HG03565 (cell line): ENCODE measurements at regions not wholly inside any gene's neighbourhood (a gene's known extent, or its start where the extent isn't known, plus 50 kb on each side); places are given as distances from the start of the nearest gene placed in this dataset.

Experiments used
- ATAC-seq: cut with Tn5 transposase; IDR thresholded peaks from one replicate; pipeline ENCODE4 v1.9.1; 2021; ENCODE audit warnings: mild to moderate bottlenecking, moderate library complexity; ENCODE audit not compliant: unreplicated experiment

GRCh38 chr12:90020436-90020835 lies 311.8 kb upstream of the ATP2B1 start:
- ATAC-seq, result no peak

GRCh38 chr12:90020014-90020413 lies 311.4 kb upstream of the ATP2B1 start:
- ATAC-seq, result no peak

GRCh38 chr12:90017316-90017715 lies 308.7 kb upstream of the ATP2B1 start:
- ATAC-seq, result no peak

GRCh38 chr12:90015228-90015627 lies 306.6 kb upstream of the ATP2B1 start:
- no peak for ATAC-seq

- ATAC-seq, result no peak
These were observed 304.8 kb upstream of the ATP2B1 start for GRCh38 chr12:90013409-90013808.

- no peak for ATAC-seq
These were observed 301.5 kb upstream of the ATP2B1 start for GRCh38 chr12:90010089-90010488.

- no peak for ATAC-seq
These were observed 299.6 kb upstream of the ATP2B1 start for GRCh38 chr12:90008277-90008676.

GRCh38 chr12:90004319-90005074 lies 295.9 kb upstream of the ATP2B1 start:
- ATAC-seq, result no peak

- ATAC-seq, result no peak
These were observed 295.1 kb upstream of the ATP2B1 start for GRCh38 chr12:90003688-90004087.

GRCh38 chr12:90000721-90001120 lies 292.1 kb upstream of the ATP2B1 start:
- no peak for ATAC-seq

GRCh38 chr12:89999699-90000505 lies 291.3 kb upstream of the ATP2B1 start:
- ATAC-seq, result no peak

- ATAC-seq, result no peak
These were observed 287.2 kb upstream of the ATP2B1 start for GRCh38 chr12:89995870-89996269.

- ATAC-seq, result no peak
These were observed 286.3 kb upstream of the ATP2B1 start for GRCh38 chr12:89994911-89995310.

- ATAC-seq, result no peak
These were observed 285.0 kb upstream of the ATP2B1 start for GRCh38 chr12:89993632-89994031.

- no peak for ATAC-seq
These were observed 284.2 kb upstream of the ATP2B1 start for GRCh38 chr12:89992668-89993451.

- ATAC-seq, result no peak
These were observed 283.4 kb upstream of the ATP2B1 start for GRCh38 chr12:89991807-89992590.

GRCh38 chr12:89988188-89988915 lies 279.7 kb upstream of the ATP2B1 start:
- no peak for ATAC-seq

GRCh38 chr12:89985935-89986334 lies 277.3 kb upstream of the ATP2B1 start:
- ATAC-seq, result no peak

GRCh38 chr12:89984846-89985245 lies 276.2 kb upstream of the ATP2B1 start:
- ATAC-seq, result no peak

- ATAC-seq, result no peak
These were observed 275.0 kb upstream of the ATP2B1 start for GRCh38 chr12:89983622-89984021.
